Gastrocnemius medialis (tissue), 4 donors: ENCODE measurements at regions not wholly inside any gene's neighbourhood (a gene's known extent, or its start where the extent isn't known, plus 50 kb on each side); places are given as distances from the start of the nearest gene placed in this dataset.

Experiments
- CTCF ChIP-seq, 5 experiments: fragments of 450-650 bp in 3 of 5; fragments of 200-600 bp in 2 of 5; sonication (generic) in 2 of 5; IDR thresholded peaks in 4 of 5; conservative IDR thresholded peaks in 1 of 5; 1 replicate in 4 of 5; 2 replicates in 1 of 5; pipeline ENCODE4 v1.5.1; 2016 to 2019; ENCODE audit warnings: antibody characterized with exemption in 5 of 5, mild to moderate bottlenecking in 3 of 5, moderate library complexity in 3 of 5
- POLR2A ChIP-seq, 2 donors: fragments of 450-650 bp; IDR thresholded peaks; one replicate each; pipeline ENCODE4 v1.6.1; 2017; ENCODE audit warnings: antibody characterized with exemption in 2 of 2, mild to moderate bottlenecking in 2 of 2, moderate library complexity in 2 of 2

GRCh38 chr6:113103634-113104361 lies 753.3 kb upstream of the MARCKS start:
- TF ChIP-seq CTCF (IDR thresholded peaks at IDR 0.05 in 4 of 5, conservative IDR thresholded peaks at IDR 0.05 in 1 of 5) (no peak), POLR2A (IDR thresholded peaks at IDR 0.05) (no peak)
